T-helper 1 cell treated with Interleukin-12 subunit alpha and Interleukin-12 subunit beta and Interleukin-4 antibody, amounts not matched to agents 30 ng/mL and 1 ng/mL, for 36 hours (primary cell): ENCODE measurements at regions not wholly inside any gene's neighbourhood (a gene's known extent, or its start where the extent isn't known, plus 50 kb on each side); places are given as distances from the start of the nearest gene placed in this dataset.

Experiments
- intact Hi-C: fragments of 100-400 bp; cut with micrococcal nuclease; formaldehyde crosslinking; loops from one replicate; pipeline ENCODE4 v1.15.1; 2024

- intact Hi-C loops, result no loop called here
Observed at GRCh38 chr20:39132093-39132492, 169.9 kb downstream of the DHX35 start.

GRCh38 chr20:39130627-39131026 lies 168.5 kb downstream of the DHX35 start:
- intact Hi-C loops, result no loop called here

GRCh38 chr20:39129523-39129922 lies 167.4 kb downstream of the DHX35 start:
- intact Hi-C loops, result no loop called here

GRCh38 chr20:39124064-39124463 lies 161.9 kb downstream of the DHX35 start:
- intact Hi-C loops, result no loop called here

GRCh38 chr20:39123185-39123557 lies 161.0 kb downstream of the DHX35 start:
- intact Hi-C loops, result no loop called here

GRCh38 chr20:39117491-39117890 lies 155.3 kb downstream of the DHX35 start:
- intact Hi-C loops, result no loop called here

GRCh38 chr20:39116020-39116419 lies 153.9 kb downstream of the DHX35 start:
- intact Hi-C loops, result no loop called here

- intact Hi-C loops, result loop anchor here (2.0 kb wide), 1 partner anchor 1851 kb away; no protein-coding TSS in a partner anchor
Observed at GRCh38 chr20:39112178-39112743, 150.1 kb downstream of the DHX35 start.

GRCh38 chr20:39111359-39112177 lies 149.4 kb downstream of the DHX35 start:
- intact Hi-C loops, result loop anchor here (2.0 kb wide), 1 partner anchor 1851 kb away; no protein-coding TSS in a partner anchor

- intact Hi-C loops, result no loop called here
Observed at GRCh38 chr20:39110819-39111136, 148.6 kb downstream of the DHX35 start.

GRCh38 chr20:39109933-39110818 lies 148.0 kb downstream of the DHX35 start:
- intact Hi-C loops, result no loop called here

GRCh38 chr20:39108746-39109145 lies 146.6 kb downstream of the DHX35 start:
- intact Hi-C loops, result no loop called here

- intact Hi-C loops, result no loop called here
Observed at GRCh38 chr20:39107741-39108140, 145.6 kb downstream of the DHX35 start.

GRCh38 chr20:39106791-39107190 lies 144.6 kb downstream of the DHX35 start:
- intact Hi-C loops, result no loop called here

GRCh38 chr20:39105551-39105950 lies 143.4 kb downstream of the DHX35 start:
- intact Hi-C loops, result no loop called here

- intact Hi-C loops, result no loop called here
Observed at GRCh38 chr20:39103732-39104131, 141.6 kb downstream of the DHX35 start.

- intact Hi-C loops, result no loop called here
Observed at GRCh38 chr20:39103305-39103704, 141.2 kb downstream of the DHX35 start.

- intact Hi-C loops, result no loop called here
Observed at GRCh38 chr20:39101895-39102294, 139.8 kb downstream of the DHX35 start.

GRCh38 chr20:39100691-39101090 lies 138.5 kb downstream of the DHX35 start:
- intact Hi-C loops, result no loop called here

- intact Hi-C loops, result no loop called here
Observed at GRCh38 chr20:39097889-39098288, 135.7 kb downstream of the DHX35 start.

- intact Hi-C loops, result no loop called here
Observed at GRCh38 chr20:39095870-39096269, 133.7 kb downstream of the DHX35 start.

GRCh38 chr20:39094391-39094790 lies 132.2 kb downstream of the DHX35 start:
- intact Hi-C loops, result no loop called here
